Memory B cell (primary cell): ENCODE measurements at regions not wholly inside any gene's neighbourhood (a gene's known extent, or its start where the extent isn't known, plus 50 kb on each side); places are given as distances from the start of the nearest gene placed in this dataset.

Experiments used
- ATAC-seq: fragments of 150-1000 bp; cut with Tn5 transposase; 2 replicates; pipeline ENCODE4 v1.10.0; 2021; ENCODE audit warnings: low read depth, mild to moderate bottlenecking, moderate library complexity
- DNase-seq, 2 donors: peaks; one replicate each; pipeline ENCODE4 v3.0.0; 2022; ENCODE audit warnings: low spot score in 2 of 2
- H3K27ac Mint-ChIP-seq: one replicate; pipeline ENCODE4 v1.8.0; 2022; ENCODE audit warnings: mild to moderate bottlenecking, moderate library complexity, mixed read lengths
- H3K27me3 Mint-ChIP-seq: one replicate; pipeline ENCODE4 v1.8.0; 2022; ENCODE audit warnings: mixed read lengths
- H3K36me3 Mint-ChIP-seq: one replicate; pipeline ENCODE4 v1.8.0; 2022; ENCODE audit warnings: mild to moderate bottlenecking, mixed read lengths
- H3K4me1 Mint-ChIP-seq: one replicate; pipeline ENCODE4 v1.8.0; 2022; ENCODE audit warnings: mixed read lengths
- H3K4me3 Mint-ChIP-seq: one replicate; pipeline ENCODE4 v1.8.0; 2022; ENCODE audit warnings: mild to moderate bottlenecking, moderate library complexity, mixed read lengths
- H3K9me3 Mint-ChIP-seq: one replicate; pipeline ENCODE4 v1.8.0; 2022; ENCODE audit warnings: mixed read lengths

DNA sequence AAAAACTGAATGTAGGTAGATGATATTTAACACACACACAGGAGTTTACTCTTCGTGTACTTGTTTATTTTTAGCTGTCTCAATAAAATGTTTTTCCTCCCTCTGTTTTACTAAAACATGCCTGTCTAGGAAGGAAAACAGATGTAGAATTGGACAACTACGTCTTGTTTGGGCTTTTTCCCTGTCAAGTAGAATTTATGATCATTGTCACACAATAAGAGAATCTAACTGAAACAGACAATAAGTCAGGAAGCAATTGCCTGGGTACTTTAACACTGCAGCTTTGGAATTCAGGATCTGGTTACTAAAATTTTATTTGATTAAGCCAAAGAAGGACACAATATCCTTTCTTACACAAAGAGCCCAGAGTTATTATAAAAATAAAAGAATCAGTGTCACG is 164.2 kb downstream of the ZDHHC21 start:
- H3K27me3 Mint-ChIP-seq: peaks cover 4% of the 10 kb centered on the region
- no peaks in the 10 kb centered on the region for H3K9me3 Mint-ChIP-seq
- ATAC-seq (no peak), DNase-seq (no peak)
- no peak overlapping the region for H3K4me3 Mint-ChIP-seq
- H3K27ac Mint-ChIP-seq: no peak overlapping the region
- no peaks in the 10 kb centered on the region for H3K36me3 Mint-ChIP-seq
- H3K4me1 Mint-ChIP-seq: peaks cover 3% of the 10 kb centered on the region

DNA sequence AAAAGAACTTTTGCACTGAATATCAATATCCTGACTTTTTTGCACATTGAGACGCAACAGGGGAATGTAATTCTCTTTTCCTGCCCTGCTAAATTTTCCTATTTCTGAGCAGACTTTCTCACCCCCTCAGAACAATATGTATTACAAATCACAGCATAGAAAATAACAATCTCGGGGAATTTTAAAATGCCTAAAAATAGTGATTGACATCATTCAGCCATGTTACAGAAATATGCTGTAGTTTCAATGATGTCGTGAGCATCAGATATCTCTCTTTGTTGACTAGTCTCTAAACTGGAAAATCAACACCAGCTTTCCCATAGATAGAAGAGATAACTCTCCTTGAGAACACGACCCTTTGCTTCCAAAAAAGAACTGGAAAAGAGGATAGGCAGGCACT is 166.7 kb downstream of the ZDHHC21 start:
- H3K9me3 Mint-ChIP-seq: no peaks in the 10 kb centered on the region
- H3K27ac Mint-ChIP-seq: no peak overlapping the region
- no peak overlapping the region for H3K4me3 Mint-ChIP-seq
- H3K4me1 Mint-ChIP-seq: peaks cover 3% of the 10 kb centered on the region
- DNase-seq: no peak
- H3K27me3 Mint-ChIP-seq: peaks cover 2% of the 10 kb centered on the region
- H3K36me3 Mint-ChIP-seq: no peaks in the 10 kb centered on the region
- ATAC-seq: no peak

DNA sequence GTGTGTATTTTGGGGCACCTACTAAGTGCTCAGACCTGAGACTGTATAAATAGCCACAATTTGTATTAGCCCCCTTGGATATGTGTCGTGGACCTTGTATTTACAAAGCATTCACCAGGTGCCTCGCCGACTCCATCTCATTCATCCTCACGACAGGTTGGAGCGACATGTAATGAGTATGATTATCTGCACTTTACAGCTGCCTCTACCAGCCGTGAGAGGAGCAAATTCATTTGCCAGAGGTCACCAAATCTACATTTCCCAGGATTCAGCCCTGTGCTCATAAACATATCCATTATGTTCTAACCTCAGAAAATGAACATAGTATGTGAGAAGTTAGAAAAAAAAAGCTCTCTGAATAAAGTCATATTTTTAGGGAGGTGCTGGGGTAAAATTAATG is 167.4 kb downstream of the ZDHHC21 start:
- Mint-ChIP-seq H3K36me3 (no peaks in the 10 kb centered on the region), H3K4me3 (no peak overlapping the region), H3K4me1 (no peaks in the 10 kb centered on the region), H3K27ac (no peak overlapping the region), H3K9me3 (no peaks in the 10 kb centered on the region), H3K27me3 (peaks cover 2% of the 10 kb centered on the region)
- DNase-seq: no peak
- no peak for ATAC-seq

DNA sequence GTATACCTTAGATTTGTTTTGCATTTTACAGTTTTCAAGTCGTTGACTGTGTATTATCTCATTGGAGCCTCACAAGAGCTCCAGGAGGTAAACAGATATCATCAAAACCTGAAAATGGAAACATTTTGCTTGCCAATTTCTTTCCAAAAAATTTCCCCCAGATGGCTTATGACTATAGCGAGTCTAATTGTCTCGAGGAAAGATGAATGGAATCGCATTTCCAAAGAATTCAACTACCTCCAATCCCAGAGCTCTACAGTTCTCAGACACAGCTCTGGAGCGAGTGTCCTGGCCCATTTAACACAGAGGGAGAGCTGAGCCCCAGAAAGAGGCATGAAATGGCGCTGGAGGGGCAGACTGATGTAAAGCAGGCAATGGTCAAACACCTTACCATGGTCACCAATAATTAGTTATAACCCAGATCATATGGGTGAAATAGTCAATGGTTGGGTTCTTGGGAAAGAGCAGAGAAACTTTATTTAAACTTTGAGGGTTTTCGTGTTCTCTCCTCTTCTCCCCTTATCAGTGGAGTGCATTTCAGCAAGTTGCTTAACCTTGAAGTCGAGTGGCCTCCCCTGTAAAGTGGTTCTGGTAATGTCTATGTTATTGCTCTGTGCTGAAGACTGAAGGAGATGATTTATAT is 168.2 kb downstream of the ZDHHC21 start:
- Mint-ChIP-seq H3K4me3 (no peak overlapping the region), H3K27me3 (peaks cover 2% of the 10 kb centered on the region), H3K4me1 (no peaks in the 10 kb centered on the region), H3K36me3 (no peaks in the 10 kb centered on the region), H3K9me3 (no peaks in the 10 kb centered on the region), H3K27ac (no peak overlapping the region)
- DNase-seq (no peak), ATAC-seq (no peak)

DNA sequence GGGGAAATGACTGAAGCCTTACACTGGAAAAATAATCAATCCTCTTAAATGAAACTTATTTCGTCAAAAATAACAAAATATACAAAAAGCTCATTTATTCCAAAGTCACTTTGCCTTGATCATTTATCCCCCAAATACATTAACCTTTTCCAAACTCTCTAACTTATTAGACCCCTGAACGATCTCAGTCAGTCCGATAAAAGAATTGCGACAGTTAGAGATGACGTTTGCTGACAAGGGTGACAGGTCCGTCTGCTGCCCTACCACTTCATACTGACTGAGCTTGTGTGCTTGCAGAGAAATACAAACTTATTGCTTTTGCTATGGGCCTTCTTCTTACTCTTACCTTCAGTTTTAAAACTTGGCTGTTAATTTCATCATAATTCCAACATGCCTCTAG is 169.7 kb downstream of the ZDHHC21 start:
- DNase-seq: no peak
- no peak for ATAC-seq
- no peak overlapping the region for H3K4me3 Mint-ChIP-seq
- H3K9me3 Mint-ChIP-seq: no peaks in the 10 kb centered on the region
- H3K36me3 Mint-ChIP-seq: no peaks in the 10 kb centered on the region
- H3K4me1 Mint-ChIP-seq: no peaks in the 10 kb centered on the region
- H3K27ac Mint-ChIP-seq: no peak overlapping the region
- H3K27me3 Mint-ChIP-seq: peaks cover 2% of the 10 kb centered on the region

DNA sequence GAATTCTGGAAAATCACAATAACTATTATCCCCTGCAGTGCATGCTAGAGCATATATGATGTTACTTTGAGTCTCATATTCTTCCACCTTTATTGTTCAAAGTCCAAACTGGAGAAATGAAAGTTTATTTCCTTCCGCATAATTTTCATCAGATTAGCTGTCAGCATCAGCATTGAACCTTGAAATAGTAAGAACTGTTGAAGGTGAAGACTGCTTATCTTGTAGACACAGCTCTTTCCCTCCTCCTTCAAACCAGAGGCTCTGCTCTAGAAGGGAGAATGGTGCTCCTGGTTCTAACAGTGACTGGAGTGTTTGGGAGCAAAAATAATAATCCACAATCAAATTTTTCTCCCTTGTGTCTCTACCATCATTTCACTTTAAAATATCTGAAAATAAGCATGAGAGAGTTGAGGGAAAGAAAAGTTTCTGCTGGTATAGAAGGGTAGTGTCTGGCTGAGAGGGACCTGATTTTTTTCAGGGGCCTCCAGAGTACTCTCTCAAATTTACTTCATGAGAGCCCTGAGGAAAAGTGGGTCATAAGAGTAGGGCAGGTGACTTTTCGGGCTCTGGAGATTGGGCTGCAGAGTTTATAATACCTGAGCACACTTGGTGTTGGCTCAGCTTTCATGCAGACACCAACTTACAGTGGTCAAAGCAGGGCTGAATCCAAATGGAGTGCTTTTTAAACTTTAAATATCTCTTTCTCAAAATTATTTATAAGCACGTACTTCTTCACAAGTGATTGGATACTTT is 170.4 kb downstream of the ZDHHC21 start:
- Mint-ChIP-seq H3K4me1 (no peaks in the 10 kb centered on the region), H3K4me3 (no peak overlapping the region), H3K9me3 (no peaks in the 10 kb centered on the region), H3K27me3 (peaks cover 4% of the 10 kb centered on the region), H3K27ac (no peak overlapping the region), H3K36me3 (peaks cover 2% of the 10 kb centered on the region)
- DNase-seq: no peak
- ATAC-seq: no peak

DNA sequence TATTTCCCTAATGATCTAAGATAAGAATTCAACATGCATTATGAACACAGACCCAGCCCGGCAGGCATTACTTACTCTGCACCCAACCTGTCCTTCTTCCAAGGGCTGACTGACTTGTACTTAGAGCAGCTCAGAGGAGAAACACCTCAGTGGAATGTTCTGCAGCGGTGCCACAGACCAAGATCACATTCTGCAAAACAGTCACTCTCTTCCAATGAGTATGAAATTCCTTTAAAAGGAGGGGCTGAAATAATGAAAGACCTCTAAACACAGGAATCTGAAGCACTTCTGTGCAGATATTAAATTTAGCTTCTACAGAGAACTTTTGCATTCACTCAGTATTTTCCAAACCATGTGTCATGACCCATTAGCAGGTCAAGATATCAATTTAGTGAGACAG is 172.9 kb downstream of the ZDHHC21 start:
- Mint-ChIP-seq H3K4me1 (no peaks in the 10 kb centered on the region), H3K4me3 (no peak overlapping the region), H3K27ac (no peak overlapping the region), H3K36me3 (peaks cover 2% of the 10 kb centered on the region), H3K9me3 (no peaks in the 10 kb centered on the region), H3K27me3 (peaks cover 2% of the 10 kb centered on the region)
- DNase-seq (no peak), ATAC-seq (no peak)

DNA sequence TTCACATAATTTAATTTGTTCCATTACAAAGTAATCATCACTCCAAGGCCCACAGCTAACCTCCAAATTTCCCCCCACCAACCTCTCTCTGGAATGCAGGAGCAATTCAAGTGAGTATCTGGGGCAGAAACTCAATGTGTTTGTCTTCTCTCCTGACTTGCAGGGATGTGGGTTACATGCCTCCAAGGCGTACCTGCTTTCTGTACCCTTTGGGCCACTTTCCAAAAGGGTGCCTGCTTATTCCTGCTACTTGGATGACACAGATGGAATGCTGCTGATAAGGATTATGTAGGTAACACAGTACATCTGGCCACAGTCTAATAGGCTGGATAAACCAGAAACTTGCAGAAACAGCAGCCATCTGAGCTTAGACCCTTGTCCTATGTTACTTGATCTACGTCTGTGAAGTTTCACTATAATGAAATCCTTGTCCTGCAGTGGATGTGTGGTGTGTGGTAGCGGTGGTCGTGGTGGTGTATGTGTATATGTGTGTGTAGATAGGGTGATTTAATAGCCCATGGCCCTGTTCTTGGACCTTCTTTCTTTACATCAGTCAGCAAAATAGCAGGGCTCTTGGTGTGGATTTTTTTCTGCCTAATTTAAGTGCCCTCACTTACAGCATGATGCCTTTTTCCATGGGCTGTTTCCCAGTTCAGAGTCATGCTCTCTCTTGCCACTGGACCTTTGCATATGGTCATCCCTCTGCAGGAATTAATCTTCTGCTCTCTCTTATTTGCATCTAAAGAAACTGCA is 175.9 kb downstream of the ZDHHC21 start:
- H3K36me3 Mint-ChIP-seq: peaks cover 2% of the 10 kb centered on the region
- peaks cover 2% of the 10 kb centered on the region for H3K27me3 Mint-ChIP-seq
- no peaks in the 10 kb centered on the region for H3K9me3 Mint-ChIP-seq
- ATAC-seq: no peak
- no peak overlapping the region for H3K27ac Mint-ChIP-seq
- DNase-seq: no peak
- no peaks in the 10 kb centered on the region for H3K4me1 Mint-ChIP-seq
- H3K4me3 Mint-ChIP-seq: no peak overlapping the region

DNA sequence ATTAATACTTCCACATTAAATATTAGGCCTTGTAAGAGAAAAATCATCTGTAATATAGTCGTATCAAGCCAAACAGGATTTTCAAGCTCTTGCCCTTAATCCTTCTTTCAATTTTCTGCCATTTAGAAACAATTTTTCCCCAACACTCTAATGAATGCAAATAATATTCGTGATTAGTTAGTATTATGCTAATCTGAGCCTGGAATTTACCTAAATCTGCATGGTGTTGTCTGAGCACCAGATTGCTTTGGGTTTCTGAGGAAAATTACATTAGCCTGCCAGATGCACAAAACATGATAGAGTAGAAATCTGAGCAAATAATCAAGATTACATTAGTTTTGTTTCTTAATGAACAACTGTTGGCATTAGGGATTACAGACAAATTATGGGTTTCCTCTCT is 176.6 kb downstream of the ZDHHC21 start:
- no peak overlapping the region for H3K4me3 Mint-ChIP-seq
- H3K27ac Mint-ChIP-seq: no peak overlapping the region
- ATAC-seq (no peak), DNase-seq (no peak)
- H3K27me3 Mint-ChIP-seq: peaks cover 2% of the 10 kb centered on the region
- peaks cover 2% of the 10 kb centered on the region for H3K36me3 Mint-ChIP-seq
- H3K9me3 Mint-ChIP-seq: no peaks in the 10 kb centered on the region
- H3K4me1 Mint-ChIP-seq: no peaks in the 10 kb centered on the region

DNA sequence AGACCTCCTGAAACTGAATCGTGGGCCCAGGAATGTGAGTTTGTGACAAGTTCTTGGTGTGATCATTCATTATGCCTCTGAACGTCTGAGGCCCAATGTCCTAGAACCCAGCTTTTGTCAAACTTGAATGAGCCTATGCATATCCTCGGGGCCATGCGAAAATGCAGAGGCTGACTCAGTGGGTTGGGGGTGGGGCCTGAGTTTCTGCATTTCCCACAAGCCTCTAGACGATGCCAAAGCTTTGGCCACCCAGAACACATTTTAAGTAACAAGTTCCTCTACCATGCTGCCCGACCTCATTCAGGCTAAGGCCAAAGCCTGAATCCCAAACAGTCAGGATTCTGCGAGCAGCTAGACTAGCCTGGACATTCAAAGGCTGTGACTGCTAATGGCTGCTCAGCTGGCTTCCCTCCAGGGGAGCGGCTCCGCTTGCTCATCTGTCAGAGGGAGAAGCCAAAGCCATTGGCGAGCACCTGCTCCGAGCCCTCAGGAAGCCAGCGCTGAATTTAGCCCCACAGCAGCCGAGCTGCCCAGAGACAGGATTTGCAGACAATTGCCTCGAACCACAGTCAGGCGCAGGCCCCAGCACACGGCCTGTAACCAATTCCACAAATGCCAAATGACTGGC is 177.5 kb downstream of the ZDHHC21 start:
- Mint-ChIP-seq H3K4me1 (no peaks in the 10 kb centered on the region), H3K36me3 (peaks cover 2% of the 10 kb centered on the region), H3K4me3 (no peak overlapping the region), H3K27me3 (peaks cover 2% of the 10 kb centered on the region), H3K9me3 (no peaks in the 10 kb centered on the region), H3K27ac (no peak overlapping the region)
- ATAC-seq (no peak), DNase-seq (no peak)

DNA sequence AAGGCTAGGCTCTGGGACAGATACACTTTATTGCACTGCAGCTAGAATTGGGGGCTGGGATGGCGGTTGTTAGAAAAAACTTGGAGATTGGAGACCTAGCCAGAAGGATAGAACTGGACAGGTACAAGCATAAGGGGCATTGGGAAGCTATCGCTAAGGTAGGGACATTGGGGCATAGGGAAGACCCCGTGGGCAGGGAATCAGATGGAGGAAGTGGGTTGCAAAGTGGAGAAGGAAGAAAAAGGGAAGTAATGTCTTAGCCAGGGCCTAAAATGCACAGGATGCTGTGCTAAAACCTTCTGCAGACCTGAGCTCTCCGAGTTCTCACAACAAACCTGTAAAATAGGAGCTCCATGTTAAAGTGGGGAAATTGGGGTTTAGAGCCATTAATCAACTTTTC is 178.2 kb downstream of the ZDHHC21 start:
- H3K27ac Mint-ChIP-seq: no peak overlapping the region
- no peaks in the 10 kb centered on the region for H3K4me1 Mint-ChIP-seq

DNA sequence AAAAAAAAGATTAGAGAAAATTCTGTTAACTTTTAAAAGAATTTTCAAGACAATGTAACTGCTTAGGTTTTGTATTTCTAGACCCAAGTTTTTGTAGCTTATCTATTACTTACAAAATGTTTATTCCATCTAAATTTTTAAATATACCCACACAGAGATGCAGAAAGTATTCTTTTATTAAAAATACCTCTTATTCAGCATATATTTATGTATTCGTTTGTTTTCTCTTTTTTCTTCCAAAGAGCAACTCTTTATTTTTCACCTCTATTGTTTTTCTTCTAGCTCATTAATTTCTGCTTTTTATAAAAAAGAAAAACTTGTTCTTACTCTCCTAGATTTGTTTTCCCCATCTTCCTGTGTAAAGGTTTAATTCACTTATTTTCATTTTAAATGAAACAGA is 180.3 kb downstream of the ZDHHC21 start:
- H3K9me3 Mint-ChIP-seq: no peaks in the 10 kb centered on the region
- no peak overlapping the region for H3K4me3 Mint-ChIP-seq
- DNase-seq (no peak), ATAC-seq (no peak)
- H3K27ac Mint-ChIP-seq: no peak overlapping the region
- H3K36me3 Mint-ChIP-seq: no peaks in the 10 kb centered on the region
- no peaks in the 10 kb centered on the region for H3K27me3 Mint-ChIP-seq
- H3K4me1 Mint-ChIP-seq: no peaks in the 10 kb centered on the region

More for the DNA sequence above, 178.2 kb downstream of the ZDHHC21 start:
- H3K4me3 Mint-ChIP-seq: no peak overlapping the region
- DNase-seq (no peak), ATAC-seq (no peak)
- peaks cover 2% of the 10 kb centered on the region for H3K36me3 Mint-ChIP-seq
- H3K27me3 Mint-ChIP-seq: peaks cover 2% of the 10 kb centered on the region
- no peaks in the 10 kb centered on the region for H3K9me3 Mint-ChIP-seq

DNA sequence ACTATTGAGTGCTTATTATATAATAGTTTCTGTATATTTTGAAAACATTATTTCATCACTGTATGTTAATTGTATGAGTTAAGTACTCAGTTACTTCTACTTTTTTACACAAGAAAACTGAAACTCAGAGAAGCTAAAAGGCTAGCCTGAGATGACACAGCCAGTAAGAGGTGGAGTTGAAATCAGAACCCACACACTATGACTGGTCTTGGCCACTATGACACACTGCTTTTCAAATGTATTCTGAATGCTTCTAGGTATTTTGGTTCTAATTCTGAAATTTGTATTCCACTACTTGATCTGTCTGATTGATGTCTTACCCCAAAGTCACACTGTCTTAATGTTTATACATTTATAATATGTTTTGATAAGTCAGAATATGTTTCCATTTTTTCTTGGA is 181.8 kb downstream of the ZDHHC21 start:
- Mint-ChIP-seq H3K9me3 (no peaks in the 10 kb centered on the region), H3K4me3 (no peak overlapping the region), H3K36me3 (no peaks in the 10 kb centered on the region), H3K27ac (no peak overlapping the region), H3K4me1 (no peaks in the 10 kb centered on the region), H3K27me3 (peaks cover 2% of the 10 kb centered on the region)
- DNase-seq (no peak), ATAC-seq (no peak)

DNA sequence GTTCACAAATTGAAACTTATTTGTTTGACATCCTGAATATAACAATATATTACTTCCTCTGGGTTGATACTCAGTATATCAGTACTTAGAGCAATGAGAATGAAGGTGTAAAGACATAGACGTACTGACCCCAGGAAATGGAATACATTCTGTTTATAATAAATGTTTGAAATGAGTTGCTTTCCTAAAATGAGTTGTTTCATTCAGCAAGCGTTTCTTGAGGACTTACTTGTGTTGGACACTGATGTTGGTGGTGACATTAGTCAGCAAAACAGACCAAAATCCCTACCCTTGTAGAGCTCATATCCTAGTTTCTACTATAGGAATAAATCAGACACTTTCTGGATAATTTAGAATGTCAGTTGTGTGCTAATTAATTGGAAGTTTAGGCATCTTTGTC is 184.3 kb downstream of the ZDHHC21 start:
- H3K36me3 Mint-ChIP-seq: no peaks in the 10 kb centered on the region
- no peaks in the 10 kb centered on the region for H3K4me1 Mint-ChIP-seq
- no peak overlapping the region for H3K27ac Mint-ChIP-seq
- DNase-seq: no peak
- H3K9me3 Mint-ChIP-seq: no peaks in the 10 kb centered on the region
- ATAC-seq: no peak
- H3K27me3 Mint-ChIP-seq: peaks cover 3% of the 10 kb centered on the region
- no peak overlapping the region for H3K4me3 Mint-ChIP-seq
